ENCODE measurements at regions not wholly inside any gene's neighbourhood (a gene's known extent, or its start where the extent isn't known, plus 50 kb on each side); places are given as distances from the start of the nearest gene placed in this dataset.
"Not testable (repeated sequence)": the region's sequence is repeated elsewhere in the genome, so short reads cannot be mapped to it uniquely, and the experiment has no call there.

DNA sequence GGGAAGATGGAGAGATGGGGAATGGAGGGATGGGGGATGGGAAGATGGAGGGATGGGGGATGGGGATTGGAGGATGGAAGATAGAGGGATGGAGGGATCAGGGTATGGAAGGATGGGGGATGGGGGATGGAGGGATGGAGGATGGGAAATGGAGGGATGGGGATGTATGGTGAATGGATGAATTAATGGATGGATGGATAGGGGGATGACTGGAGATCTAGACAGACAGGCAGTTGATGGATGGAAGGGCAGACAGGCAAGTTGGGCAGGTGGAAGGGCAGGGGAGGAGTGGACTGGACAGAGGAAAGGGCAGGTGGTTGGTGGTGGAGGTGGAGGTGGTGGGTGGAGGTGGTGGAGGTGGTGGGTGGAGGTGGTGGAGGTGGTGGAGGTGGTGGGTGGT, 167.2 kb downstream of the C9orf50 start:
- intact Hi-C loops (cut with DNase I; ENCODE audit: low total_unique reads) = no loop called here
- no peak for DNase-seq (ENCODE audit: low spot score in 2 of 2)

DNA sequence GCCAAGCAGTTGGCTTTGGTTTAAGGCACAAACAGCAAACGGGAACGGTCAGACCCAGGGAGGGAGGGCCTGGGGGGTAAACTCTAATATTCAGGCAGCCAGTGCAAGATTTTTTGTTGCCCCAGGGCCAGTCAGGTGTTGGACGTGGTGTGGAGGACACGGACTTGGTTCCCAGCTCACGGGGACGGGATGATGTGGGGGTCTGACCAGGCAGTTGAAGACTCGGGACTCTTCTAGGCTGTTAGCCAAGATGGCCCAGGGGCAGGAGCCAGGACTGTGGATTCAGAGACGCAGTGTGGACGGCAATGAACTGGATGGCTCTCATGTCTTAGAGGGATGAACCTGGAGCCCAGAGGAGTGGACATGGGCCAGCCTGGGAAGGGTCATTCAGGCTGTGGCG, 169.2 kb downstream of the C9orf50 start:
- no peak for TF ChIP-seq POLR2A (IDR thresholded peaks at IDR 0.05)
- TF ChIP-seq, protein P1, sequence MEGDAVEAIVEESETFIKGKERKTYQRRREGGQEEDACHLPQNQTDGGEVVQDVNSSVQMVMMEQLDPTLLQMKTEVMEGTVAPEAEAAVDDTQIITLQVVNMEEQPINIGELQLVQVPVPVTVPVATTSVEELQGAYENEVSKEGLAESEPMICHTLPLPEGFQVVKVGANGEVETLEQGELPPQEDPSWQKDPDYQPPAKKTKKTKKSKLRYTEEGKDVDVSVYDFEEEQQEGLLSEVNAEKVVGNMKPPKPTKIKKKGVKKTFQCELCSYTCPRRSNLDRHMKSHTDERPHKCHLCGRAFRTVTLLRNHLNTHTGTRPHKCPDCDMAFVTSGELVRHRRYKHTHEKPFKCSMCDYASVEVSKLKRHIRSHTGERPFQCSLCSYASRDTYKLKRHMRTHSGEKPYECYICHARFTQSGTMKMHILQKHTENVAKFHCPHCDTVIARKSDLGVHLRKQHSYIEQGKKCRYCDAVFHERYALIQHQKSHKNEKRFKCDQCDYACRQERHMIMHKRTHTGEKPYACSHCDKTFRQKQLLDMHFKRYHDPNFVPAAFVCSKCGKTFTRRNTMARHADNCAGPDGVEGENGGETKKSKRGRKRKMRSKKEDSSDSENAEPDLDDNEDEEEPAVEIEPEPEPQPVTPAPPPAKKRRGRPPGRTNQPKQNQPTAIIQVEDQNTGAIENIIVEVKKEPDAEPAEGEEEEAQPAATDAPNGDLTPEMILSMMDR (IDR thresholded peaks at IDR 0.05) = no peak
- 59% methylated on average over 10 of the region's 10 CpGs for WGBS, 2 donors
- DNase-seq (ENCODE audit: low spot score in 2 of 2) = no peak
- H3K4me3 ChIP-seq (ENCODE audit: low read depth, poor library complexity, severe bottlenecking) = no peak overlapping the region
- intact Hi-C loops (cut with DNase I; ENCODE audit: low total_unique reads) = no loop called here

More for the DNA sequence above, 167.2 kb downstream of the C9orf50 start:
- TF ChIP-seq, protein P1 (IDR thresholded peaks at IDR 0.05) = no peak
- TF ChIP-seq POLR2A (IDR thresholded peaks at IDR 0.05) = no peak
- H3K4me3 ChIP-seq (ENCODE audit: low read depth, poor library complexity, severe bottlenecking) = no peak overlapping the region

DNA sequence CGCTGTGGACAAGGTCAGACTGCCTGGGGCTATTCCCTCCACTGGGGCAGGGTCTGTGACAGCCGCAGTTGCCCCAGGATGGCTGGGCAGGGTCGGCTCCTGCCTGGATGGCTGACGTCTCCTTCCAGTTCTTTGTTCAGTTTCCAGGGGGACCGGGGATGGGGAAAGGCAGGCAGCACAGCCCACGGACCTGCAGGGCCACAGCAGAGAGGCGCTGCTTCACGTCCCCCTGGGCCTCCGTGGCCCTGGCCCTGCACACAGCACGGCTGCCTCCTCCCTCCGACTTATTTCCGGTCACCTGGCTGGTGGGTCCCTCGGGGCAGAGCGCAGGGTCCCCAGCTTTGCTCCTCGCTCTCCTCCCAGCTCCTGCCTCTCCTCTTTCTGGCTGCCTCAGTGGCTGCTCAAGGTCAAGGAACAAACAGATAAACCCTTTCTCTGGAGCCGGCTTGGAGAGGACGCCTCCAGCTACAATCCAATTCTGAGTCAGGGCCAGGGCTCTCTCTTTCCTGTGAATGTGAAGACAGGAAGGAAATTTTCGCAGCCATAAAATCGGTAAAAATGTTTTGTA, 169.7 kb downstream of the C9orf50 start:
- no peak overlapping the region for H3K4me3 ChIP-seq (ENCODE audit: low read depth, poor library complexity, severe bottlenecking)
- WGBS, 2 donors = 59 to 61% methylated on average over 13 to 19 of the region's 19 CpGs
- intact Hi-C loops (cut with DNase I; ENCODE audit: low total_unique reads) = no loop called here
- DNase-seq (ENCODE audit: low spot score in 2 of 2) = no peak
- TF ChIP-seq, protein P1 (IDR thresholded peaks at IDR 0.05) = no peak
- TF ChIP-seq POLR2A (IDR thresholded peaks at IDR 0.05) = no peak

DNA sequence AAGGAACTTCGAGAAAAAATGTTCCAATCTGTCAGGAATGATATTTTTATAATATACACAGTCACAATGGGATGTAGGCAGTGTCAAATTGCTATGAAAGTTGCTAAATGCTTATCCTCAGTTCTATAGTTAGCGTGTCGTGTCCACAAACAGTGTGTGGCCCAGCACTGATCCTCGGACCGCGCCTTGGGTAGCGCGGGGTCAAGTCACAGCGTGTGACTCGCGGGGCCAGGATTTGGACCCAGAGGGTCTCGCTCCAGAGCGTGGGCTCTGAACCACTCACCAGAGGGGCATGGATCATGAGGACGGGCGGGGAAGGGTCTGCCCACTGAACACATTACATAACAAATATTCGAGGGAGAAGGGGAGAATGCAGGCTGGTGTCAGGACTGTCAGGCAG, 171.8 kb downstream of the C9orf50 start:
- no peak for DNase-seq (ENCODE audit: low spot score in 2 of 2)
- whole genome bisulfite sequencing, 2 donors = 89 to 91% methylated on average over 16 of the region's 16 CpGs
- no peak overlapping the region for H3K4me3 ChIP-seq (ENCODE audit: low read depth, poor library complexity, severe bottlenecking)
- intact Hi-C loops (cut with DNase I; ENCODE audit: low total_unique reads) = no loop called here
- TF ChIP-seq, protein P1 (IDR thresholded peaks at IDR 0.05) = no peak
- no peak for TF ChIP-seq POLR2A (IDR thresholded peaks at IDR 0.05)

DNA sequence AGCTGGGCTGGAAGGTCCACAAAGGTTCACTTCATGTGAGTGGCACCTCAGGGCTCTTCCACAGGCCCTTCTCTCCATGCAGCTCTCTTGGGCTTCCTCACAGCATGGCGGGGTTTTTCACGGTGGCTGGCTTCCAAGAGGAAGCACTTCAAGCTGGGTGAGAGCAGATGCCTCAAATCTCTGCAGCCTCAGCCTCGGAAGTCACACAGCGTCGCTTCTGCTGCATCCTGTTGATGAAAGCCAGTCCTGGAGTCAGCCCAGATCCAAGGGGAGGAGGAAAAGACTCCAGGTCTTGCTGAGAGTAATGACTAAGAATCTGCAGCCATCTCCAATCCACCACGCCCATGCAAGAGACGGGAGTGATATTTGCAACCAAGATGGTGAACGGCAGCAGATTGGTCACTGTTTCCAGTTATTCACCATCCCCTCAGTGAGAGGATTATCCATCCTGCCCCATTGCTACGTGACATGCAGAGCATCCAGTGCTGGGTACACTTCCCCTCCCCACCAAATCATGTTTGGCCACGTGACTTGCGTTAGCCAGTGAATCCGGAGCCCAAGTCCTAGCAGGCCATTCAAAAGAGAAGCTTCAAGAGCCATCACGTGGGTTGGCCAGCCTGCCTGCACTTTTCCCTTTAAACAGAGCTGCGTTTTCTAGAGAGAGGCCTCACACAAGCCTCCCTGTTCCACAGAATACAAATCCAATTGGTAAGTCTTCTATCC, 173.9 kb downstream of the C9orf50 start:
- H3K4me3 ChIP-seq (ENCODE audit: low read depth, poor library complexity, severe bottlenecking) = no peak overlapping the region
- WGBS, 2 donors = 71 to 79% methylated on average over 14 of the region's 14 CpGs
- intact Hi-C loops (cut with DNase I; ENCODE audit: low total_unique reads) = no loop called here
- no peak for TF ChIP-seq POLR2A (IDR thresholded peaks at IDR 0.05)
- no peak for DNase-seq (ENCODE audit: low spot score in 2 of 2)

DNA sequence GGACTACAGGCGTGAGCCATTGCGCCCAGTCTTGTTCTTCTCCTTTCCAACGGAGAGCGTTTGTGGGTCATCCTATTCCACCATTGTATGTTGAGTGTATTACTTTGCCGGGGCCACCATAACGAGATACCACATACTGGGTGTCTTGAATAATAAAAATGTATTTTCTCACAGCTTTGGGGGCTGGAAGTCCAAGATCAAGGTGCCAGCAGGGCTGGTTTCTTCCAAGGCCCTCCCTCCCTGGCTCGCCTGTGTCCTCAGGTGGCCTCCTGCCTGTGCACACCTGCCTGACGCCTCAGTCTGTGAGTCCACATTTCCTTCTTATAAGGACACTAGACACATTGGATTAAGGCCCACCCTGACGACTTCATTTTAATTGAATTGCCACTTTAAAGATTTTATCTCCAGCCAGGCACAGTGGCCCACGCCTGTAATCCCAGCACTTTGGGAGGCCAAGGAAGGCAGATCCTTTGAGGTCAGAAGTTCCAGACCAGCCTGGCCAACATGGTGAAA, 175.1 kb downstream of the C9orf50 start:
- no peak for TF ChIP-seq POLR2A (IDR thresholded peaks at IDR 0.05)
- TF ChIP-seq, protein P1 (IDR thresholded peaks at IDR 0.05) = no peak
- DNase-seq (ENCODE audit: low spot score in 2 of 2) = no peak
- intact Hi-C loops (cut with DNase I; ENCODE audit: low total_unique reads) = no loop called here
- H3K4me3 ChIP-seq (ENCODE audit: low read depth, poor library complexity, severe bottlenecking) = no peak overlapping the region
- 90 to 93% methylated on average over 10 of the region's 10 CpGs for WGBS, 2 donors

DNA sequence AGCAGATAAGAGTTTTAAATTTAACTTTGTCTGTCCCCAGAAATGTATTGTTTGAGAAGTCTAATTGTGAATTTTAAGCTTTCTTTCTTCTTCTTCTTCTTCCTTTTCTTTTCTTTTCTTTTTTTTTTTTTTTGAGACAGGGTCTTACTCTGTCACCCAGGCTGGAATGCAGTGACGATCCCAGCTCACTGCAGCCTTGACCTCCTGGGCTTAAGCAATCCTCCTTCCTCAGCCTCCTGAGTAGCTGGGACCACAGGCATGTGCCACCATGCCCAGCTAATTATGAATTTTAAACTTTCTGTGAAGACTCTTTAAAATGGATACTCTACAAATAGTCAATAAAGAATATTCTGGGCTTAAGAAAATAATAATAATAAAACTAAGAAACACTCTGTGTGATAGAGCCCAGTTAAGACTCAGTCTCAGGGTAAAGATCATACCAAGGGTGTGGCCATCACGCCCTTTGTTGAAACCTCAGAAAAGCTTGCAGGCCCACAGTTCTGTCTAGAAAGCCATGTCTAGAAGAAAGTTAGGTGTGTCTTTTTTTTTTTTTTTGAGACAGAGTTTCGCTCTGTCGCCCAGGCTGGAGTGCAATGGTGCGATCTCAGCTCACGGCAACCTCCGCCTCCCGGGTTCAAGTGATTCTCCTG, 177.3 kb downstream of the C9orf50 start:
- DNase-seq (ENCODE audit: low spot score in 2 of 2); intact Hi-C loops (cut with DNase I; ENCODE audit: low total_unique reads); H3K4me3 ChIP-seq (ENCODE audit: low read depth, poor library complexity, severe bottlenecking): not testable (repeated sequence)
- 79 to 80% methylated on average over 8 of the region's 8 CpGs for WGBS, 2 donors
